Smooth muscle cell (in vitro differentiated cells): ENCODE measurements at regions not wholly inside any gene's neighbourhood (a gene's known extent, or its start where the extent isn't known, plus 50 kb on each side); places are given as distances from the start of the nearest gene placed in this dataset.
"Not testable (repeated sequence)": the region's sequence is repeated elsewhere in the genome, so short reads cannot be mapped to it uniquely, and the experiment has no call there.

Experiments used
- DNase-seq: peaks from one replicate; lab custom pipeline; 2025; ENCODE audit not compliant: unreplicated experiment; lab: John Stamatoyannopoulos, UW
- H2AFZ ChIP-seq: fragments of 200-600 bp; sonication (generic); 2 replicates; pipeline ENCODE4 v1.6.0; 2016; ENCODE audit warnings: antibody characterized with exemption, low read depth, mild to moderate bottlenecking
- H3F3A ChIP-seq: fragments of 200-600 bp; sonication (generic); 2 replicates; pipeline ENCODE4 v1.6.0; 2017; ENCODE audit warnings: antibody characterized with exemption, low read depth
- H3K27ac ChIP-seq: fragments of 200-600 bp; sonication (generic); 2 replicates; pipeline ENCODE4 v1.5.1; 2016; ENCODE audit warnings: low read depth, mild to moderate bottlenecking
- H3K27me3 ChIP-seq: fragments of 200-600 bp; sonication (generic); 2 replicates; pipeline ENCODE4 v1.6.1; 2016; ENCODE audit warnings: low read depth, mild to moderate bottlenecking
- H3K36me3 ChIP-seq: fragments of 200-600 bp; sonication (generic); 2 replicates; pipeline ENCODE4 v1.5.1; 2016; ENCODE audit warnings: low read depth
- H3K4me1 ChIP-seq: fragments of 200-600 bp; sonication (generic); 2 replicates; pipeline ENCODE4 v1.5.1; 2016; ENCODE audit warnings: low read depth
- H3K4me2 ChIP-seq: fragments of 200-600 bp; sonication (generic); 2 replicates; pipeline ENCODE4 v1.6.0; 2016; ENCODE audit warnings: mild to moderate bottlenecking
- H3K4me3 ChIP-seq: fragments of 200-600 bp; sonication (generic); 2 replicates; pipeline ENCODE4 v1.5.1; 2016; ENCODE audit warnings: mild to moderate bottlenecking
- H3K79me2 ChIP-seq: fragments of 200-600 bp; sonication (generic); 2 replicates; pipeline ENCODE4 v1.6.0; 2016; ENCODE audit warnings: low read depth, mild to moderate bottlenecking
- H3K9ac ChIP-seq: fragments of 200-600 bp; sonication (generic); 2 replicates; pipeline ENCODE4 v1.6.0; 2016; ENCODE audit warnings: low read depth
- H3K9me3 ChIP-seq: fragments of 200-600 bp; sonication (generic); replicated peaks from 2 replicates; pipeline ENCODE4 v1.5.1; 2016; ENCODE audit warnings: low read depth
- H4K20me1 ChIP-seq: fragments of 200-600 bp; sonication (generic); 2 replicates; pipeline ENCODE4 v1.6.0; 2016; ENCODE audit warnings: low read depth
- CTCF ChIP-seq: fragments of 200-600 bp; sonication (generic); IDR thresholded peaks from 2 replicates; pipeline ENCODE4 v1.5.1; 2017; ENCODE audit warnings: borderline replicate concordance, mild to moderate bottlenecking, antibody characterized with exemption; ENCODE audit not compliant: insufficient read depth, poor library complexity, severe bottlenecking
- WGBS: methylation state at CpG from one replicate; pipeline ENCODE4 v1.1.7; 2016; ENCODE audit warnings: low lambda C conversion rate; 5-methylcytosine and 5-hydroxymethylcytosine counted together

DNA sequence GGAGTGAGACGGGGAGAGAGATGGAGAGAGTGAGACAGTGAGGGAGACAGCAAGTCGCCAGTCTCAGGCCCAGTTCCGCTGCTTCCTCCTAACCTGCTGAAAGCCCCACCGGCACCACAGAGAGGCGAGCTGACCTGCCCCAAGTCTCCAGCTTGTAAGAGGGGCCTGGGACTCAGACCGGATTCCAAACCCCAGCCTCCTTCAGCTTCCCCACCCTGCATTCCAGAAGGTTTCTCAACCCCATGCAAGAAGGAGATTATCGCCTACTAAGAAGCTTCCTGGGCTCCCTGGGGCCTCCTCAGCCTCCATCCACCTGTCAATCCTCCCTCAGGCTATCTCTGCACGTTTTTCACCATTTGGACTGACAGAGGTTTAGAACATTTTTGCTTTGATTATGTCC, 173.1 kb upstream of the RAB6C start:
- Histone ChIP-seq H3K4me2 (no peak overlapping the region), H3K27me3 (no peaks in the 10 kb centered on the region), H3K79me2 (no peaks in the 10 kb centered on the region), H2AFZ (no peak overlapping the region), H3K4me3 (no peak overlapping the region), H3K9me3 (no peaks in the 10 kb centered on the region), H3K27ac (no peak overlapping the region), H3K36me3 (no peaks in the 10 kb centered on the region), H3K4me1 (no peaks in the 10 kb centered on the region), H3K9ac (no peak overlapping the region), H4K20me1 (no peaks in the 10 kb centered on the region), H3F3A (no peaks in the 10 kb centered on the region)
- 61% methylated on average over 8 of the region's 8 CpGs for WGBS
- TF ChIP-seq CTCF: no peak
- no peak for DNase-seq

DNA sequence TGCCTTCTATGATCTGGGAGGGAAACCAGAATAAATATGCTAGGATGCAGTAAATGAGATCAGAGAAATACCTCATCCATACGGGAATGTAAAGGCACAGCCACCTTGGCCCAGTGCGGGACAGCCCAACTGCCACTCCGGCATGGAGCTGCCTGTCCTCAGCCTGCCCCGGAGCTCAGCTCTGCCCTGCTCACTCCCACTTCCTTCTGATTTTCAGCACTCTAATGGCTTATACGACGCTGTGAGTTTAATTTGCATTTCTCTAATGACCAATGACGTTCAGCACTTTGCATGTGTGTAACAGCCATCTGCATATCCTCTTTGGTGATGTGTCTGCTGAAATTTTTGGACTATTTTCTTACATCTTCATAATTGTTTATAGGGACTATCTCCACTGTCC, 172.5 kb upstream of the RAB6C start:
- no peaks in the 10 kb centered on the region for H3K9me3 ChIP-seq
- no peaks in the 10 kb centered on the region for H4K20me1 ChIP-seq
- no peak for DNase-seq
- TF ChIP-seq CTCF: no peak
- no peaks in the 10 kb centered on the region for H3K36me3 ChIP-seq
- no peaks in the 10 kb centered on the region for H3K79me2 ChIP-seq
- H3K4me3 ChIP-seq: no peak overlapping the region
- no peaks in the 10 kb centered on the region for H3K27me3 ChIP-seq
- no peak overlapping the region for H3K9ac ChIP-seq
- no peaks in the 10 kb centered on the region for H3F3A ChIP-seq
- no peak overlapping the region for H3K27ac ChIP-seq
- H2AFZ ChIP-seq: no peak overlapping the region
- WGBS: 46% methylated on average over 7 of the region's 7 CpGs
- no peak overlapping the region for H3K4me2 ChIP-seq
- H3K4me1 ChIP-seq: no peaks in the 10 kb centered on the region

DNA sequence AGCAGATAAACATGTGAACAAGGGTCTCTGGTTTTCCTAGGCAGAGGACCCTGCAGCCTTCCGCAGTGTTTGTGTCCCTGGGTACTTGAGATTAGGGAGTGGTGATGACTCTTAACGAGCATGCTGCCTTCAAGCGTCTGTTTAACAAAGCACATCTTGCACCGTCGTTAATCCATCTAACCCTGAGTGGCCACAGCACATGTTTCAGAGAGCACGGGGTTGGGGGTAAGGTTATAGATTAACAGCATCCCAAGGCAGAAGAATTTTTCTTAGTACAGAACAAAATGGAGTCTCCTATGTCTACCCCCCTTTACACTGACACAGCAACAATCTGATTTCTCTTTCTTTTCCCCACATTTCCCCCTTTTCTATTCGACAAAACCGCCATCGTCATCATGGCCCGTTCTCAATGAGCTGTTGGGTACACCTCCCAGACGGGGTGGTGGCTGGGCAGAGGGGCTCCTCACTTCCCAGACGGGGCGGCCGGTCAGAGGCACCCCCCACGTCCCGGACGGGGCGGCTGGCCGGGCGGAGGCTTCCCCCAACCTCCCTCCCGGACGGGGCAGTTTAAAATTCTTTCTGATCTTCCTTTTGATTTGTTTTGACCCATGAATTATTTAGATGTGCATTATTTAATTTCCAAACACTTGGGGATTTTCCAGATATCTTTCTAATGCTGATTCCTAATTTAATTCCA, 171.7 kb upstream of the RAB6C start:
- not testable (repeated sequence) for H3K27ac ChIP-seq, DNase-seq, H3K79me2 ChIP-seq, H3F3A ChIP-seq, H2AFZ ChIP-seq, H3K36me3 ChIP-seq, H3K27me3 ChIP-seq, H3K9ac ChIP-seq, H3K4me2 ChIP-seq, H3K9me3 ChIP-seq, H3K4me3 ChIP-seq, H4K20me1 ChIP-seq, H3K4me1 ChIP-seq
- WGBS: 77% methylated on average over 22 of the region's 22 CpGs

DNA sequence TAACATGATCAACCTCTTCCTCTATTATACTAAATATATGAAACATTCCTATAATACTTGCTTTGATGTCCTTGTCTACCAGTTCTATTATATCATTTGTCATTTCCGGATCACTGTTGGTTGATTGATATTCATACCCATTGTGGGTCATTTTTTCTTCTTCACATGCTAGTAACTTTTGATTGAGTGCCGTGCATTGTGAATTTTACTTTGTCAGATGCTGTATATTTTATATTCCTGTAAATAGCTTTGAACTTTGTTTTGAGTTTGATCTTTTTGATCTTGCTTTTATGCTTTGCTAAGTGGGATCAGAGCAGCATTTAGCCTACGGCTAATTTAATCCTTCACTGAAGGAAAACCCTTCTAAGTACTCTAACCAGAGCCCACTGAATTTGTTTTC, 168.9 kb upstream of the RAB6C start:
- Histone ChIP-seq H3K4me2 (no peak overlapping the region), H3F3A (no peaks in the 10 kb centered on the region), H3K36me3 (no peaks in the 10 kb centered on the region), H3K4me1 (no peaks in the 10 kb centered on the region), H2AFZ (no peak overlapping the region), H3K9ac (no peak overlapping the region), H3K79me2 (no peaks in the 10 kb centered on the region), H4K20me1 (no peaks in the 10 kb centered on the region), H3K27me3 (no peaks in the 10 kb centered on the region), H3K4me3 (no peak overlapping the region), H3K27ac (no peak overlapping the region), H3K9me3 (no peaks in the 10 kb centered on the region)
- no peak for TF ChIP-seq CTCF
- WGBS: 84% methylated on average over 3 of the region's 3 CpGs
- DNase-seq: no peak
